Upper lobe of left lung (tissue), 6 donors: ENCODE measurements at regions not wholly inside any gene's neighbourhood (a gene's known extent, or its start where the extent isn't known, plus 50 kb on each side); places are given as distances from the start of the nearest gene placed in this dataset.

Source experiments
- ATAC-seq, 2 donors: fragments of 200-7000 bp; cut with Tn5 transposase; one replicate each; pipeline ENCODE4 v1.9.1; 2022; ENCODE audit warnings: mild to moderate bottlenecking in 2 of 2, moderate library complexity in 2 of 2; ENCODE audit not compliant: low FRiP score in 2 of 2
- DNase-seq, 2 donors: peaks; one replicate each; pipeline ENCODE4 v3.0.0-alpha.2; 2019 to 2020
- H3K27ac ChIP-seq, 4 donors: fragments of 200-600 bp; sonication (generic); one replicate each; pipeline ENCODE4 v1.5.1; 2016 to 2019
- H3K27me3 ChIP-seq, 4 donors: fragments of 200-600 bp; sonication (generic); one replicate each; pipeline ENCODE4 v1.5.1; 2017 to 2019
- H3K36me3 ChIP-seq, 4 donors: fragments of 200-600 bp; sonication (generic); one replicate each; pipeline ENCODE4 v1.5.1; 2016 to 2019
- H3K4me1 ChIP-seq, 4 donors: fragments of 200-600 bp; sonication (generic); one replicate each; pipeline ENCODE4 v1.5.1; 2018 to 2019
- H3K4me3 ChIP-seq, 4 donors: fragments of 200-600 bp; sonication (generic); one replicate each; pipeline ENCODE4 v1.5.1; 2017 to 2019; ENCODE audit warnings: mild to moderate bottlenecking in 2 of 4, moderate library complexity in 1 of 4
- H3K9me3 ChIP-seq, 4 donors: fragments of 200-600 bp; sonication (generic); one replicate each; pipeline ENCODE4 v1.5.1; 2018 to 2019
- CTCF ChIP-seq, 6 experiments: fragments of 450-650 bp in 4 of 6; fragments of 200-600 bp in 2 of 6; sonication (generic) in 2 of 6; IDR thresholded peaks; one replicate each; pipeline ENCODE4 v1.5.1; 2016 to 2019; ENCODE audit warnings: antibody characterized with exemption in 6 of 6
- EP300 ChIP-seq, 4 donors: sonication (generic); formaldehyde crosslinking; IDR thresholded peaks; one replicate each; pipeline ENCODE4 v1.5.1; 2017; ENCODE audit warnings: antibody characterized with exemption in 4 of 4, control low read depth in 2 of 4
- POLR2A ChIP-seq, 4 donors: fragments of 450-650 bp; IDR thresholded peaks; one replicate each; pipeline ENCODE4 v1.5.1; 2016 to 2017; ENCODE audit warnings: antibody characterized with exemption in 4 of 4, mild to moderate bottlenecking in 2 of 4
- POLR2AphosphoS5 ChIP-seq, 2 donors: sonication (generic); formaldehyde crosslinking; IDR thresholded peaks; one replicate each; pipeline ENCODE4 v1.5.1; 2017; ENCODE audit warnings: antibody characterized with exemption in 2 of 2
- WGBS, 2 donors: methylation state at CpG; one replicate each; pipeline ENCODE4 v1.1.5; 2017 to 2018; 5-methylcytosine and 5-hydroxymethylcytosine counted together
- donor health status: DM: no; HTN: no; CAD: no; lungs with moderate emphysema.
- donor health status: DM: no; HTN: yes; CAD: no; lungs with severe emphysema.

DNA sequence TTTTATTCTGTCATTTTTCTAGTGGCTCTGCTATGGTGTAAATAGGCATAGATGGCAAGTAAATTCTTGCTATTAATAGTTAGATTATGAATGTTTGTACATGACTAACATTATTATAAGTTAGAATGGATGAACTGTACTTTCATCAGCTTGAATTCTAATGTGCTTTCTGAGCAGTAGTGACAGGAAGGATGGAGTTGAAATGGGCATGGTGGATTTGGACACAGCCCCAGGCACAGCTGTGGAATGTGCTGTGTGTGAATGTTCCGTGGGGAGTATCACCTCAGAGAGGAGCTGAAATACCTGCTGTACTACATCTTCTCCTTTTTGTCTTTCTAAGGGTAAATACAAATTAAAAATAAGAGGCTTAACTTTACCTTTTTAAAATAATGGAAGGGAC lies 66.8 kb downstream of the FBXO5 start:
- Histone ChIP-seq H3K9me3 (peaks cover 0 to 6% (median 0%) of the 10 kb centered on the region in 4 donors), H3K27ac (no peak overlapping the region), H3K27me3 (no peaks in the 10 kb centered on the region), H3K4me3 (no peak overlapping the region), H3K36me3 (no peaks in the 10 kb centered on the region), H3K4me1 (no peaks in the 10 kb centered on the region)
- TF ChIP-seq POLR2A (IDR thresholded peaks at IDR 0.05) (no peak), POLR2AphosphoS5 (IDR thresholded peaks at IDR 0.05) (no peak), CTCF (IDR thresholded peaks at IDR 0.05) (no peak), EP300 (IDR thresholded peaks at IDR 0.05) (no peak)
- ATAC-seq (no peak), DNase-seq (no peak)
- 48 to 63% methylated on average over 1 of the region's 1 CpG for WGBS, 2 donors

GRCh38 chr6:152918991-152919390 lies 63.9 kb downstream of the FBXO5 start:
- H3K27me3 ChIP-seq = no peaks in the 10 kb centered on the region
- H3K36me3 ChIP-seq = no peaks in the 10 kb centered on the region
- WGBS, 2 donors = 73 to 84% methylated on average over 3 of the region's 3 CpGs
- H3K9me3 ChIP-seq = peaks cover 0 to under 1% (median 0%) of the 10 kb centered on the region in 4 donors
- no peak overlapping the region for H3K27ac ChIP-seq
- no peaks in the 10 kb centered on the region for H3K4me1 ChIP-seq
- TF ChIP-seq EP300 (IDR thresholded peaks at IDR 0.05) = no peak
- TF ChIP-seq CTCF (IDR thresholded peaks at IDR 0.05) = no peak
- no peak for TF ChIP-seq POLR2A (IDR thresholded peaks at IDR 0.05)
- no peak for TF ChIP-seq POLR2AphosphoS5 (IDR thresholded peaks at IDR 0.05)
- DNase-seq (no peak), ATAC-seq (no peak)
- no peak overlapping the region for H3K4me3 ChIP-seq

DNA sequence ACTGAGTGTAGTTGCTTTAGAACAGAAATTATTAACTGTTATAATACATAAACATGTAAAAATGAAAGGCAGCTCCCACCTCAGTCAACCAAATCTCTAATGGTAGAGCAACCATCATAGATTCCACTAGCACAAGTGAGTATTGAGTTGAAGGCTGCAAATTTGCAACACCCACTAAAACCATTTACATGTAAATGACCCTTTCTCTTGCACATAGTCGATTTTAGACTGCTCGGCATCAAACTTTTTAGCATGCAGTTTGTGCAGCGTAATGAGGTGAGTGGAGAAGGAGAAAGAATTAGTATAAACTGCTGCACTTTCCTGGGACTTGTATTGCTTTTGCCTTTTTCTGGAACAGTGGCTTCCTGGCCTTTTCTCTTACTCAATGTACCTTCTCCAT lies 62.8 kb downstream of the FBXO5 start:
- Histone ChIP-seq H3K4me3 (no peak overlapping the region), H3K36me3 (no peaks in the 10 kb centered on the region), H3K27me3 (no peaks in the 10 kb centered on the region), H3K27ac (no peak overlapping the region), H3K4me1 (no peaks in the 10 kb centered on the region), H3K9me3 (no peaks in the 10 kb centered on the region)
- no peak for DNase-seq
- TF ChIP-seq EP300 (IDR thresholded peaks at IDR 0.05) = no peak
- TF ChIP-seq POLR2A (IDR thresholded peaks at IDR 0.05) = no peak
- no peak for TF ChIP-seq POLR2AphosphoS5 (IDR thresholded peaks at IDR 0.05)
- ATAC-seq = no peak
- 94 to 97% methylated on average over 3 of the region's 3 CpGs for WGBS, 2 donors
